Esophagus squamous epithelium (tissue), 4 donors: ENCODE measurements at regions not wholly inside any gene's neighbourhood (a gene's known extent, or its start where the extent isn't known, plus 50 kb on each side); places are given as distances from the start of the nearest gene placed in this dataset.

Experiments
- POLR2A ChIP-seq, 4 donors: fragments of 450-650 bp; IDR thresholded peaks; one replicate each; pipeline ENCODE4 v1.6.1; 2017; ENCODE audit warnings: antibody characterized with exemption in 4 of 4, mild to moderate bottlenecking in 4 of 4, moderate library complexity in 3 of 4
- TF ChIP-seq, protein P1 (sequence below), 6 experiments: fragments of 450-650 bp in 4 of 6; fragments of 200-600 bp in 2 of 6; sonication (generic) in 2 of 6; IDR thresholded peaks; one replicate each; pipeline ENCODE4 v1.5.1; 2016 to 2019; ENCODE audit warnings: antibody characterized with exemption in 6 of 6, mild to moderate bottlenecking in 4 of 6, moderate library complexity in 4 of 6

DNA sequence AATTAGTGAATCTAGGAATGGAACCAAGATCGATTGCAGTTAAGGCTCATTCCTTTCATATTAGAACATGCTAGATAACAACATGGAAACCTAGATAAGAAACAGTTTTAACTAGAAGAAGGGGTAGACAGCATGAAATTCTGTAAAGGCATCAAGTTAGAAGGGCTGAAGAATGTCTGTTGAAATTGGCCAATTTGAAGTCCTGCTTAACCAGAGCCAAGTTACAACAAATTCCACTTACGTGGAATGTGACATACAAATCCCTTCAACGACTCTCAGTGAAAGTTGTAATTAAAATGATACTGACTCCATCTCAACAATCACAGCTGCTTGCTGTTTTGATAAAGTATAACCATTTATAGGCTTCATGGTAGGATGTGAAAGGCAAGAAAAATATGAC lies 1065.7 kb downstream of the DNAJB9 start:
- TF ChIP-seq, protein P1, sequence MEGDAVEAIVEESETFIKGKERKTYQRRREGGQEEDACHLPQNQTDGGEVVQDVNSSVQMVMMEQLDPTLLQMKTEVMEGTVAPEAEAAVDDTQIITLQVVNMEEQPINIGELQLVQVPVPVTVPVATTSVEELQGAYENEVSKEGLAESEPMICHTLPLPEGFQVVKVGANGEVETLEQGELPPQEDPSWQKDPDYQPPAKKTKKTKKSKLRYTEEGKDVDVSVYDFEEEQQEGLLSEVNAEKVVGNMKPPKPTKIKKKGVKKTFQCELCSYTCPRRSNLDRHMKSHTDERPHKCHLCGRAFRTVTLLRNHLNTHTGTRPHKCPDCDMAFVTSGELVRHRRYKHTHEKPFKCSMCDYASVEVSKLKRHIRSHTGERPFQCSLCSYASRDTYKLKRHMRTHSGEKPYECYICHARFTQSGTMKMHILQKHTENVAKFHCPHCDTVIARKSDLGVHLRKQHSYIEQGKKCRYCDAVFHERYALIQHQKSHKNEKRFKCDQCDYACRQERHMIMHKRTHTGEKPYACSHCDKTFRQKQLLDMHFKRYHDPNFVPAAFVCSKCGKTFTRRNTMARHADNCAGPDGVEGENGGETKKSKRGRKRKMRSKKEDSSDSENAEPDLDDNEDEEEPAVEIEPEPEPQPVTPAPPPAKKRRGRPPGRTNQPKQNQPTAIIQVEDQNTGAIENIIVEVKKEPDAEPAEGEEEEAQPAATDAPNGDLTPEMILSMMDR (IDR thresholded peaks at IDR 0.05), result no peak
- no peak for TF ChIP-seq POLR2A (IDR thresholded peaks at IDR 0.05)
